ENCODE measurements at regions not wholly inside any gene's neighbourhood (a gene's known extent, or its start where the extent isn't known, plus 50 kb on each side); places are given as distances from the start of the nearest gene placed in this dataset.

GRCh38 chr10:84608126-84608525, 279.7 kb downstream of the CCSER2 start:
- Histone ChIP-seq H3K4me3 (ENCODE audit: low read depth, low read length) (no peak overlapping the region), H3K36me3 (ENCODE audit: control insufficient read depth, insufficient read depth, low read length) (no peaks in the 10 kb centered on the region), H3K27me3 (replicated peaks; ENCODE audit: control insufficient read depth, insufficient read depth, low read length) (no peaks in the 10 kb centered on the region), H3K9me3 (no peaks in the 10 kb centered on the region), H3K4me1 (no peaks in the 10 kb centered on the region)
- BruUV-seq (replicated peaks) = no TSS peak
- CTCF ChIA-PET = no interaction called here
- Mint-ChIP-seq H3K4me3 (ENCODE audit: unreplicated experiment) (no peak overlapping the region), H3K9me3 (ENCODE audit: unreplicated experiment) (no peaks in the 10 kb centered on the region), H3K4me1 (ENCODE audit: low read depth, unreplicated experiment) (no peaks in the 10 kb centered on the region), H3K36me3 (ENCODE audit: insufficient read depth, unreplicated experiment) (no peaks in the 10 kb centered on the region), H3K27ac (ENCODE audit: unreplicated experiment) (no peak overlapping the region), H3K27me3 (ENCODE audit: insufficient read depth, unreplicated experiment) (peaks cover 12% of the 10 kb centered on the region)
- POLR2A ChIA-PET = no interaction called here
- TF ChIP-seq CTCF (IDR thresholded peaks at IDR 0.05; ENCODE audit: insufficient read depth in 1 of 2, low read depth in 1 of 2, low read length in 1 of 2, severe bottlenecking in 1 of 2, unreplicated experiment in 1 of 2) = no peak
- no peak for DNase-seq
- intact Hi-C loops (cut with micrococcal nuclease; ENCODE audit: unreplicated experiment) = no loop called here

GRCh38 chr10:84613336-84614021, 285.1 kb downstream of the CCSER2 start:
- ChIA-PET POLR2A (no interaction called here), CTCF (interaction anchor here (0.8 to 1.9 kb wide), 20 partner anchors 17 to 349 kb away, joined by 3 to 10 read pairs (median 4); no protein-coding TSS in a partner anchor)
- BruUV-seq (replicated peaks) = no TSS peak
- Histone ChIP-seq H3K9me3 (no peaks in the 10 kb centered on the region), H3K4me1 (no peaks in the 10 kb centered on the region), H3K4me3 (ENCODE audit: low read depth, low read length) (no peak overlapping the region), H3K27me3 (replicated peaks; ENCODE audit: control insufficient read depth, insufficient read depth, low read length) (no peaks in the 10 kb centered on the region), H3K36me3 (ENCODE audit: control insufficient read depth, insufficient read depth, low read length) (no peaks in the 10 kb centered on the region)
- Mint-ChIP-seq H3K4me3 (ENCODE audit: unreplicated experiment) (no peak overlapping the region), H3K36me3 (ENCODE audit: insufficient read depth, unreplicated experiment) (no peaks in the 10 kb centered on the region), H3K9me3 (ENCODE audit: unreplicated experiment) (no peaks in the 10 kb centered on the region), H3K27ac (ENCODE audit: unreplicated experiment) (no peak overlapping the region), H3K4me1 (ENCODE audit: low read depth, unreplicated experiment) (no peaks in the 10 kb centered on the region), H3K27me3 (ENCODE audit: insufficient read depth, unreplicated experiment) (peaks cover 7% of the 10 kb centered on the region)
- TF ChIP-seq CTCF (IDR thresholded peaks at IDR 0.05; ENCODE audit: insufficient read depth in 1 of 2, low read depth in 1 of 2, low read length in 1 of 2, severe bottlenecking in 1 of 2, unreplicated experiment in 1 of 2) = peak; percentile 77 to 80
- DNase-seq = peak; percentile 78
- intact Hi-C loops (cut with micrococcal nuclease; ENCODE audit: unreplicated experiment) = loop anchor here (1.0 to 10.0 kb wide), 7 partner anchors 61 to 349 kb away; no protein-coding TSS in a partner anchor

GRCh38 chr10:84626397-84627087, 298.2 kb downstream of the CCSER2 start:
- Mint-ChIP-seq H3K9me3 (ENCODE audit: unreplicated experiment) (no peaks in the 10 kb centered on the region), H3K27ac (ENCODE audit: unreplicated experiment) (no peak overlapping the region), H3K27me3 (ENCODE audit: insufficient read depth, unreplicated experiment) (no peaks in the 10 kb centered on the region), H3K4me3 (ENCODE audit: unreplicated experiment) (no peak overlapping the region), H3K36me3 (ENCODE audit: insufficient read depth, unreplicated experiment) (no peaks in the 10 kb centered on the region), H3K4me1 (ENCODE audit: low read depth, unreplicated experiment) (no peaks in the 10 kb centered on the region)
- POLR2A ChIA-PET = no interaction called here
- CTCF ChIA-PET = no interaction called here
- Histone ChIP-seq H3K9me3 (no peaks in the 10 kb centered on the region), H3K4me1 (no peaks in the 10 kb centered on the region), H3K4me3 (ENCODE audit: low read depth, low read length) (no peak overlapping the region), H3K36me3 (ENCODE audit: control insufficient read depth, insufficient read depth, low read length) (no peaks in the 10 kb centered on the region), H3K27me3 (replicated peaks; ENCODE audit: control insufficient read depth, insufficient read depth, low read length) (no peaks in the 10 kb centered on the region)
- DNase-seq = no peak
- BruUV-seq (replicated peaks) = no TSS peak
- TF ChIP-seq CTCF (IDR thresholded peaks at IDR 0.05; ENCODE audit: insufficient read depth in 1 of 2, low read depth in 1 of 2, low read length in 1 of 2, severe bottlenecking in 1 of 2, unreplicated experiment in 1 of 2) = no peak
- intact Hi-C loops (cut with micrococcal nuclease; ENCODE audit: unreplicated experiment) = no loop called here

All from Caco-2 (cell line).